Esophagus mucosa (tissue), 1 donor: ENCODE measurements at regions not wholly inside any gene's neighbourhood (a gene's known extent, or its start where the extent isn't known, plus 50 kb on each side); places are given as distances from the start of the nearest gene placed in this dataset.

Experiments used
- ATAC-seq: fragments of 200-7000 bp; cut with Tn5 transposase; one replicate; pipeline ENCODE4 v1.9.1; 2020
- donor health status: DM: yes; HTN: yes; CAD: no.

DNA sequence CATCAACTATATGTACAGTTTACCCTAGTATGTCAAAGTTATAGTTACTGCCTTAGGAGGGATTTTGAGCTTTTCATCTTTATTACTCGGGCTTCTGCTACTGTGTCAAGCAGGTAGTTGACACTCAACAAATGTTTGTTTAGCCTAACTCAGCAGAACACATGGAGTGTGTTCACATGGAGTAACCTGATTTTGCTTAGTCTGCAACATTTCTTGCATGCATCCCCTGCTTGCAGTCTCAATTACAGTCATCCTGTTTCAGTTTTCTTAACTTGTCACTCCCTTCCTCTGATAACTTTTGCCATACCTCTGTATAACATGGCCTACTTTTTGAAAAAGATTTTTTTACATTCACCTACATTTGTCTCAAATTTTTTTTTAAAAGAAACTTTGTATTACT lies 135.5 kb downstream of the NMUR2 start:
- ATAC-seq = no peak

DNA sequence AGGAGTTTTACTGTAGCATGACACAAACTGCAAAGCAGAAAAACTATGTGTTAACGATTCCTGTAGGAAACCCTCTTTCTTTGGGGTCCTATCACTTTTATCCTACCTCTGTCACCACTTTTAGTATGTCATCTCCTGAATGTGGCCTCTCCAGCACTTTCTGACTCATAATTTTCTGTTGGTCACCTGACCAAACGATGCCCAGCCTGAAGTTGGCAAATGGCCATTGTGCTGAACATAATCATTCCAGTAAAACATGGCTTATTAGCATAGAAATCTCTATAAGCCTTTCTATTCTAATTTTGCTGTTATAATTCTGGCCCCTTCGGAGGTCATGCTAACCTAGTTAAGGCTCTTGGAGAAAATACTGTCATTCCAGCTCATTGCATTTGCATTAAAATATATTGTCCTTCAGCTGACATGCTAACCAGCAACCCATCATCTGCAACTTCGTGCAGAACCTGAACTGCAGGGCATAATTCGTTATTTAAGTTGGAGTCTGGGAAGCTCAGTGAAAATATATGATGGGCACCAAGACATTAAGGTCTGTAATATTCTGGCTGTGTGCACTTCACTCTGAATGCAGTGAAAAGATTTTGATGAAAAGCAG lies 140.3 kb downstream of the NMUR2 start:
- ATAC-seq = no peak

DNA sequence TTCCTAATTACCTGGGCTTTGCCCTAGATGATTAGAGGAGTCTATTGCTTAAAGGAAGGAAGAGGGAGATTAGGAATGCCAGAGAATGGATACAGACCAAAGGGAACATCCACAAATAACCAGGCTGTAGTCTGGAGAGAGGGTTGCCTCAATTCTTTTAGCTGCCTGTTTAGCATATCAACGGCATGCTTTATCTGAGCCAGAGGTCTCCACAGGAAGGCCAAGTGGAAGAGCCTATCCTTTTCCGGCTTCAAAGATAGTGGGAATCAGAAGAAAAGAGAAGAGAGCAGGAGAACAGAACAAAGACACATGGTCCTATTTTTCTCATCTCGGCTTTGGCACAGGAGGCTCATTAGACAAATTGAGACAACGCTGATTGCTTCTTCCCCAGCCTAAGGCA lies 142.4 kb downstream of the NMUR2 start:
- no peak for ATAC-seq

DNA sequence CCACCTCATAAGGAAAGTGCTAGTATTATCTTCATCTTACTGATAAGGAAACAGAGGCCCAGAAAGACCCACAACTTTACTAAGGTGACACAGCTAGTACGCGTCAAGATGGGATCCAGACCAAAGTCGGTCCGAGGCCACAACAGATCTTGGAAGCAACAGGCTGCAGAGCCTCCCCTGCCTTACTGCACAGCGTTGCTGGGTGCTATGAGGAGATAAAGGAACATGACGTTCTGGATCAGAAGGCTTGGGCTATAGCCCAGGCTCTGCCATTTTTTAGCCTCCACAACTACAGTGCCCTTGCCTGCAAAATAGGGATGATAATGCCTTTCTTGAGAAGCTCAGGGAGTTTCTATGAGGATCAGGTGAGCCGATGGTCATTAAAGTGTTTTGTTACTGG lies 144.1 kb downstream of the NMUR2 start:
- ATAC-seq = no peak

DNA sequence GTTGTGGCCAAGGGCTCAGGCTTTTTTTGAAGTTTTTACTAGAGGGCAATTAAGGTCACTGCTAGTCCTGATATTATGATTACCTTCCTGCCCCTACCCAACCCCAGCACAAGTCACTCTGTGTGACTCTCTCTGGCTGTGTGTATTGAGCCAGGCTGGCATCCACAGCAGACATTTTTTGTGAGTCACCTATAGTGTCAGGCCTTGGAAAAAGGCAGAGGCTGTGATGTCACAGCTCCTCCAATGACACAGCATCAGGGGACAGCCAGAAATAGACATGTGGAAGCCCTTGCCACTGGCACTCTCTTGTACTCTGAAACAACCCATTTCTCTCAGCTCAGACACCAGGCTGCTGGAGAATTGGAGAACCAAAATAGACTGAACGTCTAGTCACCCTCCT lies 145.4 kb downstream of the NMUR2 start:
- ATAC-seq = no peak

GRCh38 chr5:152256580-152256979 lies 148.5 kb downstream of the NMUR2 start:
- ATAC-seq = no peak

DNA sequence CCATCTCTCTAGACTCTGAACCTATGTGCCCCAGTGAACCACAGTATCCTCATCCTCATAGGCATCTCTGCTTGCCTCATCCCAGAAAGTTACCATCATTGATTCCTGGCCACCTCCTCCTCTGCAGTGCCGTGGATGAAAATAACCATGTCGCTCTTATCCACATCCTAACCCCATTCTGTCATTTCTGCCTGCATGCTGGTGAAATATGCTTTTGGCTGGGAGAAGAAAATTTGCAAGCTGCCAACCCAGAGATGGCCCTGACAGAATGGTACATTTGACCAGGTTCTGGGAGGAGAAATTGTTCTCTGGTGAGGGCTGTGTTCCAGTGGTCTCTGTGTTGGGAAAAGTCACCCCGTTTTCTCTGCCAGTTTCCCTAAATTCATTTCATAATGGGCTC lies 149.7 kb downstream of the NMUR2 start:
- ATAC-seq = no peak

- no peak for ATAC-seq
These were observed 157.2 kb downstream of the NMUR2 start for GRCh38 chr5:152247850-152248385.

GRCh38 chr5:152246401-152246800 lies 158.7 kb downstream of the NMUR2 start:
- ATAC-seq = no peak

DNA sequence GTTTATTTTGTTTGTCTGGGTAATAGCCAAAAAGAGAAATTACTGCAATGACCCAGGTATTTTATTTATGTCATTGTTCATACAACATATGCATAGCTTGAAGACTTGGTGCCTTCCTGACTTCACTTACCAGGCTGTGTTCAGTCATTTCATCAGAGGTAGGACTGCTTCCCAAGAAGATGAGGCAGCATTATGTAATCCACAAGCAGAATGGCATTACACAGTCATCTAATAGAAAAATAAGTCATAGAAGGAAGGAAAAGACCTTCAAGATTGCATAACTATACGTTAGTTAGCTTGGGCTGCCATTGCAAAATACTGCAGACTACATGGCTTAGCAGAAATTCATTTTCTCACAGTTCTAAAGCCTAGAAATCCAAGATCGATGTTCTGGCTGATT lies 167.5 kb downstream of the NMUR2 start:
- no peak for ATAC-seq

- no peak for ATAC-seq
These were observed 178.9 kb downstream of the NMUR2 start for GRCh38 chr5:152226191-152226590.

GRCh38 chr5:152221721-152222629 lies 183.1 kb downstream of the NMUR2 start:
- no peak for ATAC-seq

- no peak for ATAC-seq
These were observed 186.4 kb downstream of the NMUR2 start for GRCh38 chr5:152218694-152219093.

DNA sequence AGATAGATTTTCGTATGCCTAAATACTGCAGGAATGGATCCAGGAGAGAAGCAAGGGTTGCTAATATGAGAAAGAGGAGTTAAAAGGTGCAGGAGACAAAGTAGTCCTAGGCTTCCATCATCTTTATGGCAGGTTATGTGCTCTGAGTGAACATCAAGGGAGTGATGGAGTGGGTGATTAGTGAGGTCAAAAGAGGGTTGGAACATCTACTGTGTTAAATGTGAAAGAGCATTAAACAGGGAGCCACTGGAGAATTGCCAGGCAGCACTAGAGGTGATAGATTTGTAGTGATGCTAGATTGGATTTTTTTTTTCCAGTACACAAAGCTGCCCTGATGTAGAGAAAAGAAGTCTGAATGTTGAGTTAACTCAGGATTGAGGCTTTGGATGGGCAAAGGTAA lies 199.3 kb downstream of the NMUR2 start:
- ATAC-seq = no peak

- ATAC-seq = no peak
These were observed 202.8 kb downstream of the NMUR2 start for GRCh38 chr5:152202321-152202720.

GRCh38 chr5:152193391-152194107 lies 211.5 kb downstream of the NMUR2 start:
- ATAC-seq = no peak

DNA sequence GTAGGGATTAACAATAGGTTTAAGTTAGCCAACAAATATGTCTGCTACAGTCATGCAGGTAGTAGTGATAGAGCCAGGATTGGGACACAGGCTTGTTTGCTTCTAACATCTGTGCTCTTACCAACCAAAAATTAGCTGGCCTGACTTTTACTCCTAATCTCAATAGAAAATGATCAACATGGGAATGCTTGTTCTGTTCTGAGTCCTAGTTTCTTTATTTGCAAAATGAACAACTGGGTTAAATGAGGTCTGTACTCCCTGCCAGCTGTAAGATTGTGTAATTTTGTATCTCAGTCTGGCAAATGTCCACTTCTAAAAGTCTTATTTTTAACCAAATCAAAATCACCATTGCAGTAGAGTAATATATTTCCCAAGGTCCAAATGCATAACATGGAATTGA lies 216.8 kb downstream of the NMUR2 start:
- ATAC-seq = no peak

- ATAC-seq = no peak
These were observed 217.4 kb downstream of the NMUR2 start for GRCh38 chr5:152187668-152188067.

DNA sequence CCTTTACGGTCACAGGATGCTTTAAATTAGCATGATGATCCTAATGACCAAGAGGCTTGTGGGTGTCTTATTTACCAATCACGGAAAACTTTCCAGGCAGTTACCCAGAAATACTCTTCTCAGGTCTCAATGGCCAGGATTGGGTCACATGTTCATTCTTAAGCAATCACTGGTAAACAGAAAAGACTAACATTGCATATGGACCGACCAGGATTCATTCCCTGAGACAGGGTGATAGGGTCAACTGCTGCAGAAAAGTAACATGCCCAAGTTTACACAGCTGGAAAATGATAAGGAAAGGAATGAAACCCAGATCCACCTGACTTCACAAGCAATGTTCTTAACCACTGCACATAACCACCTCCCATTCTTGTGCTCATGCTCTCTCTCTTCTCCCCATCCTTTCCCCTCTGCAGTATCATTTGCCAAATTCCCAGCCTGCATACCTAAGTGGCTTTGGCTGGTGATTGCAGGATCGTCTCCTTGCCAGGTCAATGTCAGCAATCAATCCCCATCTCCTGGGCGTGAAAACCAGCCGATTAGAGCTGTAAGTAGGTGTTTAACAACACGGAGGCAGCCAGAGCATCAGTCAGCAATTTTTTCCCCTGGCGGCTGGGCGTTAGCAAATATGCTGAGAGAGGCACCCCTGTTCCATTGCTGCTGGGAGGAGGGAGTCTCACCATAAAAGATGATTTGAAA lies 219.4 kb downstream of the NMUR2 start:
- ATAC-seq = no peak

DNA sequence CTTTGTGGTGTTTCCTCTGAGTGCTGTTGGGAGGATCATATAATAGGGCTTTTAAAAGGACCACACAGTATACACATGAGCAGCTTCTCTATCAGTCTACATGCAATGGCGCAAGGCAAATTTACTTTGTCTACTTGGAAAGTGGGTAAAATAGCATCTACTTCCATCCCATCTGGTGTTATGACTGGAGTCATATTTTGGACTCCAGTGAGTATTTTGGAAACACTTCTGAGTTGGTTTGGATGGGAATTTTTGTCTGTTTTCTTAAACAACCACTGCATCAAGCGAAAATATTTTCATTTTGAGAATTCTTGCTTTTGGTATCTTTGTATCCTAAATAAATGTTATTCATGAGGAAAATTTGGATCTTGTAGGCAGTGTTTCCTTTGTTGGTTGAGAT lies 220.8 kb downstream of the NMUR2 start:
- no peak for ATAC-seq

- no peak for ATAC-seq
These were observed 223.6 kb downstream of the NMUR2 start for GRCh38 chr5:152181461-152181860.

- ATAC-seq = no peak
These were observed 226.8 kb downstream of the NMUR2 start for GRCh38 chr5:152178350-152178699.
